Ishikawa (cell line): ENCODE measurements at regions not wholly inside any gene's neighbourhood (a gene's known extent, or its start where the extent isn't known, plus 50 kb on each side); places are given as distances from the start of the nearest gene placed in this dataset.

Experiments
- CEBPB ChIP-seq: IDR thresholded peaks from 2 replicates; pipeline ENCODE4 v1.6.1; 2012
- CREB1 ChIP-seq: IDR thresholded peaks from 2 replicates; pipeline ENCODE4 v1.6.1; 2012; ENCODE audit warnings: low read depth
- EGR1 ChIP-seq: IDR thresholded peaks from 2 replicates; pipeline ENCODE4 v1.6.1; 2012
- EP300 ChIP-seq: IDR thresholded peaks from 2 replicates; pipeline ENCODE4 v1.6.1; 2012; ENCODE audit warnings: borderline replicate concordance
- FOXM1 ChIP-seq: IDR thresholded peaks from 2 replicates; pipeline ENCODE4 v1.6.1; 2012; ENCODE audit warnings: low read depth, borderline replicate concordance
- MAX ChIP-seq: IDR thresholded peaks from 2 replicates; pipeline ENCODE4 v1.6.1; 2012
- NFIC ChIP-seq: IDR thresholded peaks from 2 replicates; pipeline ENCODE4 v1.6.1; 2012
- RAD21 ChIP-seq: IDR thresholded peaks from 2 replicates; pipeline ENCODE4 v1.6.1; 2012; ENCODE audit warnings: low read depth
- TAF1 ChIP-seq: IDR thresholded peaks from 2 replicates; pipeline ENCODE4 v1.6.1; 2012; ENCODE audit warnings: low read depth, mild to moderate bottlenecking
- TCF12 ChIP-seq: IDR thresholded peaks from 2 replicates; pipeline ENCODE4 v1.6.1; 2012; ENCODE audit warnings: low read depth
- TEAD4 ChIP-seq: IDR thresholded peaks from 2 replicates; pipeline ENCODE4 v1.6.1; 2012
- USF1 ChIP-seq: IDR thresholded peaks from 2 replicates; pipeline ENCODE4 v1.6.1; 2012
- YY1 ChIP-seq: IDR thresholded peaks from 2 replicates; pipeline ENCODE4 v1.6.1; 2012; ENCODE audit warnings: low read depth
- ZBTB7A ChIP-seq: IDR thresholded peaks from 2 replicates; pipeline ENCODE4 v1.6.1; 2012; ENCODE audit warnings: low read depth
- TF ChIP-seq, protein P1 (sequence below): IDR thresholded peaks from 2 replicates; pipeline ENCODE4 v1.6.1; 2012; ENCODE audit warnings: low read depth, mild to moderate bottlenecking

DNA sequence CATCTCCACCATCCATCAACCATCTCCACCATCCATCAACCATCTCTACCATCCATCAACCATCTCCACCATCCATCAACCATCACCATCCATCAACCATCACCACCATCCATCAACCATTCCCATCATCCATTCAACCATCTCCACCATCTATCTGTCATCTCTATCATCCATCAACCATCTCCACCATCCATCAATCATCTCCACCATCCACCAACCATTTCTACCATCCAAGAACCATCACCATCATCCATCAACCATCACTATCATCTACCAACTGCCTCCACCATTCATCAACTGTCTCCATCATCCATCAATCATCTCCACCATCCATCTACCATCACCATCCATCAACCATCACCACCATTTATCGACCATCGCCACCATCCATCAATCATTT is 78.8 kb upstream of the CDH4 start:
- TF ChIP-seq NFIC (no peak), CREB1 (no peak), FOXM1 (no peak), CEBPB (no peak), EP300 (no peak)

DNA sequence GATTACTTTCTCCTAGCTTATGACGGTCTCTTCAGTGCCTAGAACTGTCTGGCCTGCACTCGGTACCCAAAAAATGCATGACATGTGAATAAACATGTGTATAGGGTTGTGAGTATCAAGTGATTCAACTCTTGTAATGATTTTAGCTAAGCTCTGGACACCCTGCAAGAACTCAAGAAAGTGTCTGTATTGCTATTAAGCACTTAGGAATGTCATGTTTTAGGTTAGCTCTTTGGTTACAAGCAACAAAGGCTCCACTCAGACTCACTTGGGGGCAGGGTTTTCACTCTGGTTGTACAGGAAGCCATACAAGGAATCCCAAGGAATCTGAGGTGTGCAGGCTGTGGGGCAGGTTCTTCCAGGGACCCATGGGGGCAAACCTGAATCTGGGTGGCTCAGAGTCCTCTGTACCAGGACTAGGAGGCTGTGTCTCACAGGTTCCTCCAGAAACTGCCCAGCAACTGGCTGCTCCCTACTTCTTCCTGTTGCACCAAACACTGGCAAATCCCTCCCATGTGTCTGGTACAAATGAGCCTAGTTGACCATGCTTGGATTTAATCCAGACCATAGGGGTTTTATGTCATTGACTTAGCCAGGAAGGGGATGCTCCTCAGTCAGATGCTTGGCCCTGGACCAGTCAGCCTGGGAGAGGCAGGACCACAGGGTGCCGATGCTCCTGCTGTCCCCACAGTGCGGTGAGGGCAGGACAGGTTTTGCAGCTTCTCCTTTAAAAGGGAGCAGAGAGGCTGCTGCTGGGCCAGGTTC is 77.9 kb upstream of the CDH4 start:
- TF ChIP-seq ZBTB7A, result no peak
- TF ChIP-seq TAF1, result no peak
- no peak for TF ChIP-seq EP300
- TF ChIP-seq RAD21, result no peak
- TF ChIP-seq TEAD4, result no peak
- TF ChIP-seq EGR1, result no peak
- TF ChIP-seq CREB1, result no peak
- TF ChIP-seq CEBPB, result no peak
- no peak for TF ChIP-seq TCF12
- no peak for TF ChIP-seq FOXM1
- no peak for TF ChIP-seq NFIC
- no peak for TF ChIP-seq MAX
- TF ChIP-seq, protein P1, sequence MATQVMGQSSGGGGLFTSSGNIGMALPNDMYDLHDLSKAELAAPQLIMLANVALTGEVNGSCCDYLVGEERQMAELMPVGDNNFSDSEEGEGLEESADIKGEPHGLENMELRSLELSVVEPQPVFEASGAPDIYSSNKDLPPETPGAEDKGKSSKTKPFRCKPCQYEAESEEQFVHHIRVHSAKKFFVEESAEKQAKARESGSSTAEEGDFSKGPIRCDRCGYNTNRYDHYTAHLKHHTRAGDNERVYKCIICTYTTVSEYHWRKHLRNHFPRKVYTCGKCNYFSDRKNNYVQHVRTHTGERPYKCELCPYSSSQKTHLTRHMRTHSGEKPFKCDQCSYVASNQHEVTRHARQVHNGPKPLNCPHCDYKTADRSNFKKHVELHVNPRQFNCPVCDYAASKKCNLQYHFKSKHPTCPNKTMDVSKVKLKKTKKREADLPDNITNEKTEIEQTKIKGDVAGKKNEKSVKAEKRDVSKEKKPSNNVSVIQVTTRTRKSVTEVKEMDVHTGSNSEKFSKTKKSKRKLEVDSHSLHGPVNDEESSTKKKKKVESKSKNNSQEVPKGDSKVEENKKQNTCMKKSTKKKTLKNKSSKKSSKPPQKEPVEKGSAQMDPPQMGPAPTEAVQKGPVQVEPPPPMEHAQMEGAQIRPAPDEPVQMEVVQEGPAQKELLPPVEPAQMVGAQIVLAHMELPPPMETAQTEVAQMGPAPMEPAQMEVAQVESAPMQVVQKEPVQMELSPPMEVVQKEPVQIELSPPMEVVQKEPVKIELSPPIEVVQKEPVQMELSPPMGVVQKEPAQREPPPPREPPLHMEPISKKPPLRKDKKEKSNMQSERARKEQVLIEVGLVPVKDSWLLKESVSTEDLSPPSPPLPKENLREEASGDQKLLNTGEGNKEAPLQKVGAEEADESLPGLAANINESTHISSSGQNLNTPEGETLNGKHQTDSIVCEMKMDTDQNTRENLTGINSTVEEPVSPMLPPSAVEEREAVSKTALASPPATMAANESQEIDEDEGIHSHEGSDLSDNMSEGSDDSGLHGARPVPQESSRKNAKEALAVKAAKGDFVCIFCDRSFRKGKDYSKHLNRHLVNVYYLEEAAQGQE, result no peak
- TF ChIP-seq YY1, result no peak
- no peak for TF ChIP-seq USF1

- TF ChIP-seq, protein P1, result no peak
- TF ChIP-seq ZBTB7A, result no peak
- TF ChIP-seq TEAD4, result no peak
- no peak for TF ChIP-seq EP300
- no peak for TF ChIP-seq YY1
- TF ChIP-seq NFIC, result no peak
- no peak for TF ChIP-seq TAF1
- TF ChIP-seq CREB1, result no peak
- TF ChIP-seq USF1, result no peak
- no peak for TF ChIP-seq EGR1
- TF ChIP-seq FOXM1, result no peak
- TF ChIP-seq RAD21, result no peak
- no peak for TF ChIP-seq TCF12
- TF ChIP-seq MAX, result no peak
- TF ChIP-seq CEBPB, result no peak
These were observed 75.2 kb upstream of the CDH4 start for GRCh38 chr20:61176874-61177273.

GRCh38 chr20:61178551-61179071 is 73.5 kb upstream of the CDH4 start:
- TF ChIP-seq TCF12, result no peak
- TF ChIP-seq, protein P1, result no peak
- no peak for TF ChIP-seq CEBPB
